HEK293 (cell line): ENCODE measurements at regions not wholly inside any gene's neighbourhood (a gene's known extent, or its start where the extent isn't known, plus 50 kb on each side); places are given as distances from the start of the nearest gene placed in this dataset.

ENCODE experiments used
- SP2 ChIP-seq: fragments of 450-650 bp; formaldehyde crosslinking; IDR thresholded peaks from 2 replicates; pipeline ENCODE4 v1.5.1; 2016; ENCODE audit warnings: missing biosample characterization, missing genetic modification characterization
- ZBTB8A ChIP-seq: fragments of 450-650 bp; formaldehyde crosslinking; IDR thresholded peaks from 2 replicates; pipeline ENCODE4 v1.5.1; 2016; ENCODE audit warnings: missing biosample characterization, missing genetic modification characterization
- ZNF169 ChIP-seq: fragments of 450-650 bp; formaldehyde crosslinking; IDR thresholded peaks from 2 replicates; pipeline ENCODE4 v1.5.1; 2016; ENCODE audit warnings: missing biosample characterization, missing genetic modification characterization
- ZNF19 ChIP-seq: fragments of 450-650 bp; formaldehyde crosslinking; IDR thresholded peaks from 2 replicates; pipeline ENCODE4; 2016; ENCODE audit warnings: missing biosample characterization, missing genetic modification characterization, low read depth
- ZNF350 ChIP-seq: fragments of 450-650 bp; formaldehyde crosslinking; IDR thresholded peaks from 2 replicates; pipeline ENCODE4 v1.5.0; 2017; ENCODE audit warnings: missing biosample characterization, mild to moderate bottlenecking, missing genetic modification characterization
- ZNF416 ChIP-seq: fragments of 450-650 bp; formaldehyde crosslinking; IDR thresholded peaks from 2 replicates; pipeline ENCODE4 v1.5.1; 2016; ENCODE audit warnings: missing biosample characterization, missing genetic modification characterization
- TF ChIP-seq, protein P1 (sequence below): fragments of 450-650 bp; formaldehyde crosslinking; IDR thresholded peaks from 2 replicates; pipeline ENCODE4 v1.5.1; 2016; ENCODE audit warnings: missing biosample characterization, missing genetic modification characterization
- TF ChIP-seq, protein P2 (sequence below): fragments of 450-650 bp; formaldehyde crosslinking; IDR thresholded peaks from 2 replicates; pipeline ENCODE4 v1.5.1; 2016; ENCODE audit warnings: missing biosample characterization, missing genetic modification characterization, low read depth
- TF ChIP-seq, protein P3 (sequence below): IDR thresholded peaks from 2 replicates; pipeline ENCODE4 v1.6.1; 2011; ENCODE audit warnings: mild to moderate bottlenecking, low read depth, low read length, borderline replicate concordance
- TF ChIP-seq, protein P4 (sequence below): fragments of 450-650 bp; formaldehyde crosslinking; IDR thresholded peaks from 2 replicates; pipeline ENCODE4 v1.5.1; 2016; ENCODE audit warnings: missing biosample characterization, missing genetic modification characterization

DNA sequence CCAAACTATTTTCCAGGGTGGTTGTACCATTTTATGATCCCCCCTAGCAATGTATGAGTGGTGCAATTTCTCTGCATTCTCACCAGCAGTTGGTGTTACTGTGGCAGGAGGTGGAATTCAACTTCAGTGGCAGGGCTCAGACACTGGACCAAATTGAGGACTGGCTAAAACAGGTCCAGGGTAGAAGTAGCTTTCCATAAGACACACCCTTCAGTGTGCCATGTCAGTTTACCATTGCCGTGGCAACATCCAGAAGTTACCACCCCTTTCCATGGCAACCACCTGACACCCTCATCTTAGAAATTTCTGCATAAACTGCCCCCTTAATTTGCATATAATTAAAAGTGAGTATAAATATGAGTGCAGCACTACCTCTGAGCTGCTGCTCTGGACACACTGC lies 180.7 kb upstream of the GGTLC1 start:
- TF ChIP-seq ZNF350 (tag by site-specific recombination): no peak
- TF ChIP-seq ZNF416 (tag by site-specific recombination): no peak
- no peak for TF ChIP-seq ZNF169
- TF ChIP-seq, protein P1, sequence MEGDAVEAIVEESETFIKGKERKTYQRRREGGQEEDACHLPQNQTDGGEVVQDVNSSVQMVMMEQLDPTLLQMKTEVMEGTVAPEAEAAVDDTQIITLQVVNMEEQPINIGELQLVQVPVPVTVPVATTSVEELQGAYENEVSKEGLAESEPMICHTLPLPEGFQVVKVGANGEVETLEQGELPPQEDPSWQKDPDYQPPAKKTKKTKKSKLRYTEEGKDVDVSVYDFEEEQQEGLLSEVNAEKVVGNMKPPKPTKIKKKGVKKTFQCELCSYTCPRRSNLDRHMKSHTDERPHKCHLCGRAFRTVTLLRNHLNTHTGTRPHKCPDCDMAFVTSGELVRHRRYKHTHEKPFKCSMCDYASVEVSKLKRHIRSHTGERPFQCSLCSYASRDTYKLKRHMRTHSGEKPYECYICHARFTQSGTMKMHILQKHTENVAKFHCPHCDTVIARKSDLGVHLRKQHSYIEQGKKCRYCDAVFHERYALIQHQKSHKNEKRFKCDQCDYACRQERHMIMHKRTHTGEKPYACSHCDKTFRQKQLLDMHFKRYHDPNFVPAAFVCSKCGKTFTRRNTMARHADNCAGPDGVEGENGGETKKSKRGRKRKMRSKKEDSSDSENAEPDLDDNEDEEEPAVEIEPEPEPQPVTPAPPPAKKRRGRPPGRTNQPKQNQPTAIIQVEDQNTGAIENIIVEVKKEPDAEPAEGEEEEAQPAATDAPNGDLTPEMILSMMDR (tag by site-specific recombination): no peak
- TF ChIP-seq, protein P2, sequence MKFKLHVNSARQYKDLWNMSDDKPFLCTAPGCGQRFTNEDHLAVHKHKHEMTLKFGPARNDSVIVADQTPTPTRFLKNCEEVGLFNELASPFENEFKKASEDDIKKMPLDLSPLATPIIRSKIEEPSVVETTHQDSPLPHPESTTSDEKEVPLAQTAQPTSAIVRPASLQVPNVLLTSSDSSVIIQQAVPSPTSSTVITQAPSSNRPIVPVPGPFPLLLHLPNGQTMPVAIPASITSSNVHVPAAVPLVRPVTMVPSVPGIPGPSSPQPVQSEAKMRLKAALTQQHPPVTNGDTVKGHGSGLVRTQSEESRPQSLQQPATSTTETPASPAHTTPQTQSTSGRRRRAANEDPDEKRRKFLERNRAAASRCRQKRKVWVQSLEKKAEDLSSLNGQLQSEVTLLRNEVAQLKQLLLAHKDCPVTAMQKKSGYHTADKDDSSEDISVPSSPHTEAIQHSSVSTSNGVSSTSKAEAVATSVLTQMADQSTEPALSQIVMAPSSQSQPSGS (tag by site-specific recombination): no peak
- TF ChIP-seq, protein P3, sequence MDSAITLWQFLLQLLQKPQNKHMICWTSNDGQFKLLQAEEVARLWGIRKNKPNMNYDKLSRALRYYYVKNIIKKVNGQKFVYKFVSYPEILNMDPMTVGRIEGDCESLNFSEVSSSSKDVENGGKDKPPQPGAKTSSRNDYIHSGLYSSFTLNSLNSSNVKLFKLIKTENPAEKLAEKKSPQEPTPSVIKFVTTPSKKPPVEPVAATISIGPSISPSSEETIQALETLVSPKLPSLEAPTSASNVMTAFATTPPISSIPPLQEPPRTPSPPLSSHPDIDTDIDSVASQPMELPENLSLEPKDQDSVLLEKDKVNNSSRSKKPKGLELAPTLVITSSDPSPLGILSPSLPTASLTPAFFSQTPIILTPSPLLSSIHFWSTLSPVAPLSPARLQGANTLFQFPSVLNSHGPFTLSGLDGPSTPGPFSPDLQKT: no peak
- TF ChIP-seq, protein P4, sequence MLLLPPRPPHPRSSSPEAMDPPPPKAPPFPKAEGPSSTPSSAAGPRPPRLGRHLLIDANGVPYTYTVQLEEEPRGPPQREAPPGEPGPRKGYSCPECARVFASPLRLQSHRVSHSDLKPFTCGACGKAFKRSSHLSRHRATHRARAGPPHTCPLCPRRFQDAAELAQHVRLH (tag by site-specific recombination): no peak
- no peak for TF ChIP-seq ZBTB8A (tag by site-specific recombination)
- TF ChIP-seq SP2 (tag by site-specific recombination): no peak
- TF ChIP-seq ZNF19 (tag by site-specific recombination): no peak
